Left forelimb (tissue), 1 donor: ENCODE measurements at regions not wholly inside any gene's neighbourhood (a gene's known extent, or its start where the extent isn't known, plus 50 kb on each side); places are given as distances from the start of the nearest gene placed in this dataset.
"Not testable (repeated sequence)": the region's sequence is repeated elsewhere in the genome, so short reads cannot be mapped to it uniquely, and the experiment has no call there.

Experiments
- DNase-seq: peaks from one replicate; pipeline ENCODE4 v3.0.0-alpha.2; 2018; ENCODE audit warnings: low spot score

- no peak for DNase-seq
Measured at GRCh38 chr16:9343276-9343675, 251.8 kb downstream of the HAPSTR1 start.

GRCh38 chr16:9344508-9344907, 253.1 kb downstream of the HAPSTR1 start:
- no peak for DNase-seq

DNA sequence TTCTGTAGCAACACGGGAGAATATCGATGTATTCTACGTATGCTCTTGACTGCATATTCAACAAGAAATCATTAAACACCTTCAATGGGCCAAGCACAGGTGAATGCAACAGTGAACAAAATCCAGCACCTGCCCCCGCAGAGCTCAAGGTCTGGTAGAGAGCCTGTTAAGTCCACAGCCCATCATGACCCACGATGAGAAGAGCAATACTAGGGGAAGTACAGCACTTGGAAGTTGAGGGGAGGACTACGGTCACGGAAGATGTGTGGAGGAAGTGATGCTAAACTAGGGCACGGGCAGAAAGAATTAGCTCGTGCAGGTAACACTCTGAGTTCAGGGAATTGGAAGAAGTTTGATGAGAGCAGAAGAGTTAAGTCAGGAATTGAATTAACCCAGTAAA, 253.6 kb downstream of the HAPSTR1 start:
- DNase-seq: no peak

GRCh38 chr16:9345880-9346279, 254.4 kb downstream of the HAPSTR1 start:
- DNase-seq: no peak

DNA sequence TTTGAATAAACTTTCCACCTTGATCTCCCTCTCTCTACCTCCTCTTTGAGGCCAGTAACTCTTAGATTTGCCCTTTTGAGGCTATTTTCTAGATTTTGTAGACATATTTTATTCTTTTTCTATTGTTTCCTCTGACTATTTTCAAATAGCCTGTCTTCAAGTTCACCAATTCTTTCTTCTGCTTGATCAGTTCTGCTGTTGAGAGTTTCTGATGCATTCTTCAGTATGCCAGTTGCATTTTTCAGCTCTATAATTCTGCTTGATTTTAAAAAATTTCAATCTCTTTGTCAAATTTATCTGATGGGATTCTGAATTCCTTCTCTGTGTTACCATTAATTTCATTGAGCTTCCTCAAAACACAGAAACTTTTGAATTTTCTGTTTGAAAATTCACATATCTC, 257.5 kb downstream of the HAPSTR1 start:
- no peak for DNase-seq

DNA sequence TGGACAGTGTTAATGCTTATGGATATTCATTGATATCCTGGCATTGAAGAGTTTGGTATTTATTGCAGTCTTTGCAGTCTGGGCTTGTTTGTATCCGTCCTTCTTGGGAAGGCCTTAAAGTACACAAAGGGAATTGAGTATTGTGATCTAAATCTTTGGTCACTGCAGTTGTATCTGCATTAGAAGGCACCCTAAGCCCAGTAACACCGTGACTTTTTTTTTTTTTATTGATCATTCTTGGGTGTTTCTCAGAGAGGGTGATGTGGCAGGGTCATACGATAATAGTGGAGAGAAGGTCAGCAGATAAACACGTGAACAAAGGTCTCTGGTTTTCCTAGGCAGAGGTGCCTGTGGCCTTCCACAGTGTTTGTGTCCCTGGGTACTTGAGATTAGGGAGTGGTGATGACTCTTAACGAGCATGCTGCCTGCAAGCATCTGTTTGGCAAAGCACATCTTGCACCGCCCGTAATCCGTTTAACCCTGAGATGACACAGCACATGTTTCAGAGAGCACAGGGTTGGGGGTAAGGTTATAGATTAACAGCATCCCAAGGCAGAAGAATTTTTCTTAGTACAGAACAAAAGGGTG, 258.0 kb downstream of the HAPSTR1 start:
- not testable (repeated sequence) for DNase-seq

DNA sequence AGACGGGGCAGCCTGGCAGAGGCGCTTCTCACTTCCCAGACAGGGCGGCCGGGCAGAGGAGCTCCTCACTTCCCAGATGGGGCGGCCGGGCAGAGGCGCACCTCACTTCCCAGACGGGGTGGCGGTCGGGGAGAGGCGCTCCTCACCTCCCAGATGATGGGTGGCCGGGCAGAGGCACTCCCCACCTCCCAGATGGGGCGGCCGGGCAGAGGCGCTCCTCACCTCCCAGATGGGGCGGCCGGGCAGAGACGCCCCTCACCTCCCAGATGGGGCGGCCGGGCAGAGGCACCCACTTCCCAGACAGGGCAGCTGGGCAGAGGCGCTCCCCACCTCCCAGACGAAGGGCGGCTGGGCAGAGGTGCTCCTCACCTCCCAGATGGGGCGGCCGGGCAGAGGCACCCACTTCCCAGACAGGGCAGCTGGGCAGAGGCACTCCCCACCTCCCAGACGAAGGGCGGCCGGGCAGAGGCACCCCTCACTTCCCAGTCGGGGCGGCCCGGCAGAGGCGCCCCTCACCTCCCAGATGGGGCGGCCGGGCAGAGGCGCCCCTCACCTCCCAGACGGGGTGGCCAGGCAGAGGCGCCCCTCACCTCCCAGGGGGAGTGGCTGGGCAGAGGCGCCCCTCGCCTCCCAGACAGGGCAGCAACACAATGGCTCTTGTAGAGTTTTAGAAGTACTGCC, 258.8 kb downstream of the HAPSTR1 start:
- not testable (repeated sequence) for DNase-seq

DNA sequence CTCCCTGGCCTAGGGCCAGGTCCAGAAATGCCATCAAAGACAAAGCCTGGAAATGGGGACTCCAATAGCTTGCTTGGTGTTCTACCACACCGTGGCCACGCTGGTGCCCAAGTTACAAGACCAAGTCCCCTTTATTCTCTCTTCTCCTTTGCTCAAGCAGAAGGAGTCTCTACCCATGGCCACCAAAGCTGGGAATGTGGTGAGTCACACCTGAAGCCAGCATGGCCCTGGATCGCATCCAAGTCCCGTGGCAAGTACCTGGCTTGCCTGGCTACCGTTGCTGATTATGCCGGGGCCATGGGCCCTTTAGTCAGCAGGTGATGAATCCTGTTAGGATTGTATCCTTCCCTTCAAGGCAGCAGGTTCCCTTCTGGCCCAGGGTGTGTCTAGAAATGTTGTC, 260.0 kb downstream of the HAPSTR1 start:
- DNase-seq: no peak

- DNase-seq: no peak
Measured at GRCh38 chr16:9351841-9352434, 260.5 kb downstream of the HAPSTR1 start.

GRCh38 chr16:9357829-9358228, 266.4 kb downstream of the HAPSTR1 start:
- no peak for DNase-seq

DNA sequence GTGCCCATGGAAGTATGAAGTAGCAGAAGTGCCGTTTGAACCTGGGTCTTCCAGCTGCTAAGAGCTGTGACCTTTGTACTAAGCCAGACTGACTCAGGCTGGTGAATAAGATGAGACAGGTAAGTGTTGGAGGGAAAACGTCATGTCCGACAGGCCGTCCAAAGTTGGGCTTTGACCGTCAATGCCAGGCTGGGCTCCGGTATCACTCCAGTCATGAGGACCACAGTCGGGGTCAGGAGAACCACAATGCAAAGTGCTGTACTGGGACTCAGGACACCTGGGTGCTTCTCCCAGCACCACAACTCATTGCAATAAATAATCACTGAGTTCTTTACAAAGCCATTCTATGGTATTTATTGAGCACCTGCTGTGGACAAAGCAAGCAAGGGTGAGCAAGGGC, 268.6 kb downstream of the HAPSTR1 start:
- no peak for DNase-seq

DNA sequence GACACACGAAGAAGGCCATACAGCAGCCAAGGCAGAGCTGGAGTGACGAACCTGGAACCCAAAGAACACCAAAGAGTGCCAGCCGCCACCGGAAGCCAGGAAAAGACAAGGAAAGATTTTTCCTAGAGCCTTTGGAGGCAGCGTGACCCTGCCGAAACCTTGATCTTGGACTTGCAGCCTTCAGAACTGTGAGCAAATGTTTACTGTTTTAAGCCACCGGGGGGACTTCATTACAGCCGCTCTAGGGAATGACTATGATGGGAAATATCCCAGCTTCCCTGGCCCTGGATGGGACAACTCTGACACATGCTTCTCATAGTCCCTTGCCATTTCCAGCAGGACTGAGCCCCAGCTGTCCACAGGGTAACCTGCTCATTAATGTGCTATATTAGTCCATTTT, 270.6 kb downstream of the HAPSTR1 start:
- DNase-seq: no peak

DNA sequence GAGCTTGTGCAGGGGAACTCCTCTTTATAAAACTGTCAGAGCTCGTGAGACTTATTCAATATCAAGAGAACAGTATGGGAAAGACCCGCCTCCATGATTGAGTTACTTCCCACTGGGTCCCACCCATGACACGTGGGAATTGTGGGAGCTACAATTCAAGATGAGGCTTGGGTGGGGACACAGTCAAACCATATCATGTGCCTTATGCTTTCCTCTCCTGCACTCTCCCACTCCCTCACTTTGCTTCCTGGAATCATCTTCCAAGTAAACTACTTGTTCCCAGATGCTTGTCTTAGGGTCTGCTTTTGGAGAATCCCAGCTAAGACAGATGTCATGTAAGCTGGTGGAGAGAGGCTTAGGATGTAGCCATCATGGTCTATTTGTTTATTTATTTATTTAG, 271.2 kb downstream of the HAPSTR1 start:
- DNase-seq: no peak

DNA sequence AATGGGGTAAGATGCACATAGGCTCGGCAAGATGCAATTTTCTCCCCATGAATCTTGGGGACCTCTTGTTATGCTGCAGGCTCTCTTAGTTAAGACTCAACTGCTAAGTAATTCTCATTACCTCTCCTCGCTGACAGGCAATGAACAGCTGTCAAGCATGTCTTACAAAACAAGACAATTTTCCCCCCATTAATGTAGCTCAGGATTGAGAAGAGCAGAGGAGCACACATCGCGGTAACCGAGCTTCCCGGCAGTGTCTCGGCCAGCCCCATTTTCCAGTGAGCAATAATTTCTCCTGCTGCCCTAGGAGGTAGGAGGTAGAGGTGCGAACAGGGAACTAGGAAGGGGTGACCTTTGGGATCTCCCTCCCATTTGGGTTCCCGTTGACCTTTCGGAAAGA, 272.1 kb downstream of the HAPSTR1 start:
- DNase-seq: no peak

- DNase-seq: no peak
Measured at GRCh38 chr16:9364721-9365369, 273.4 kb downstream of the HAPSTR1 start.

- no peak for DNase-seq
Measured at GRCh38 chr16:9365370-9365728, 273.9 kb downstream of the HAPSTR1 start.

DNA sequence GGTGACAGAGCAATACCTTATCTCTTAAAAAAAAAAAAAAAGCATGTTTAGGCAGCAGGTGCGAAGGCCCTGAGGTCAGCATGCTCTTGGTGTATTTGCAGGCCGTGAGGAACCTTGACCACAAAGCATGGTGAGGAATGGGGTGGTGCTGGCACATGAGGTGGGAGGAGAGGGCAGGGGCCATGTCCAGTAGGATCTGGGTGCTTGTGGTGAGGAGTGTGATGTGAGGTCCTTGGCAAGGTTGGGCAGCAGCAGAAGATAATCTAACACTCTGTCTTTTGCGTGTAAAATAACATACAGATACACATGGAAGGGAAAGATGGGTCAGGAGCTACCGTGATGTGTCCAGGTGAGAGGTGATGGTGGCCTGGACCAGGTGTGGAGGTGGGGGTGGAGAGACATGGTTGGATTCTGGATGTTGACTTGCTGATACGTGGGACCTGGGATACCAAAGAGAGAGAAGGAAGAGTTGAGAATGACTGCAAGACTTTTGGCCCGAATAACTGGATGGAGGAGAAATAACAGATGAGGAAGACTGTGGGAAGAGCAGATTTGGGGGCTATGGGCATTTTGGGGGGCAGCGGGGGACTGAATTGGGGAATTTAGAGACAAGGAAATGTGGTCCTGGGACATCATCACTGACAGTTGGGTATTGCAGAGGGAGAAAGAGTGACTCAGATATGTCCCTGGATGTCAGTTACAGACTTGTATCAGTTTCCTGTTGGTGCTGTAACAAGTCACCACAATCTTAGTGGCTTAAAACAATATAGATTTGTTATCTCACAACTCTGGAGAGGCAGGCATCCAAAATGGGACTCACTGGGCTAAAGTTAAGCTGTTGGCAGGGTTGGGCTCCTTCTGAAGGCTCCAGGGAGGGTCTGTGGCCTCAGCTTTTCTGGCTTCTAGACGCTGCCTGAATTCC, 274.9 kb downstream of the HAPSTR1 start:
- no peak for DNase-seq

- DNase-seq: no peak
Measured at GRCh38 chr16:9370061-9370491, 278.6 kb downstream of the HAPSTR1 start.

DNA sequence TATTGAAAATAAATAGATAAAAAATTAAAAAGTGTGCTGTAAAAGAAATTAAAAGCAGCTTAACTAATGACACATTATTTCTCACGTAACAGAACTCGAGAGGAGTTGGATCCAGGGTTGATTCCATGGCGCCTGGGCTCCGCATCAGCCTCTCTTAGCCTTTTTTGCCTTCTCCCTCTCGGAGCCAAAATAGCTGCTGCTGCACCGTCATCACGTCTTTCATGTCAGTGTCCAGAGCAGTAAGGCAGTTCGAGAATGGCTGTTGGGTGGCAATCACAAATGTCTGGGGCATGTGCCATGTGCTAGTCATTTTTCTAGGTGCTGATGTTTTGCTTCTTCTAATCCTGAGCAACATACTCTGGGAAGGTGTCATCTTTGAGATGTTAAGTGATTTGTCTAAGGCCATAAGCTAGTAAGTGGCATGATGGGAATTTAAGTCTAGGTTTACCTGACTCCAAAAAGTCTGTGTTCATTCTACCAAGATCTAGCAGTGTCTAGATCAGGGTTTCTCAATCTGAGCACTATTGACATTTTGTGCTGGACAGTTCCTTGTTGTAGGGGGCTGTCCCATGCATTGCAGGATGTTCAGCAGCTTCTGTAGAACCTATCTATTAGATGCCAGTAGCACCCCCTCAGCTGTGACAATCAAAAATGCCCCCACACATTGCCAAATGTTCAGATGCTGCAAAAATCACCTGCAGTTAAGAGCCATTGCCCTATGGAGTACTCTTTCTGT, 280.4 kb downstream of the HAPSTR1 start:
- DNase-seq: no peak

GRCh38 chr16:9372934-9373890, 281.8 kb downstream of the HAPSTR1 start:
- no peak for DNase-seq
